Transverse colon (tissue), 4 donors: ENCODE measurements at regions not wholly inside any gene's neighbourhood (a gene's known extent, or its start where the extent isn't known, plus 50 kb on each side); places are given as distances from the start of the nearest gene placed in this dataset.

ENCODE experiments used
- DNase-seq: peaks from one replicate; pipeline ENCODE4 v3.0.0-alpha.2; 2019
- H3K27ac ChIP-seq, 4 donors: fragments of 200-600 bp; sonication (generic); 2 replicates each; pipeline ENCODE4 v1.5.1; 2016 to 2018; ENCODE audit warnings: inconsistent platforms in 4 of 4
- H3K27me3 ChIP-seq: fragments of 200-600 bp; sonication (generic); 2 replicates; pipeline ENCODE4 v1.5.1; 2017; ENCODE audit warnings: inconsistent platforms
- H3K36me3 ChIP-seq, 4 donors: fragments of 200-600 bp; sonication (generic); 2 replicates each; pipeline ENCODE4 v1.5.1; 2017 to 2019; ENCODE audit warnings: inconsistent platforms in 4 of 4
- H3K4me1 ChIP-seq, 4 donors: fragments of 200-600 bp; sonication (generic); 2 replicates each; pipeline ENCODE4 v1.5.1; 2017 to 2020; ENCODE audit warnings: inconsistent platforms in 4 of 4
- H3K4me3 ChIP-seq, 4 donors: fragments of 200-600 bp; sonication (generic); 1 replicate in 1 of 4; 2 replicates in 3 of 4; pipeline versions ENCODE4 v1.5.1 to v1.6.1; 2017 to 2019; ENCODE audit warnings: inconsistent platforms in 4 of 4
- H3K9me3 ChIP-seq, 2 donors: fragments of 200-600 bp; sonication (generic); 2 replicates each; pipeline ENCODE4 v1.5.1; 2017 to 2019; ENCODE audit warnings: inconsistent platforms in 2 of 2
- CTCF ChIP-seq, 5 experiments: fragments of 200-600 bp in 3 of 5; fragments of 450-650 bp in 2 of 5; sonication (generic) in 3 of 5; IDR thresholded peaks; 1 replicate in 2 of 5; 2 replicates in 3 of 5; pipeline ENCODE4 v1.5.1; 2016 to 2017; ENCODE audit warnings: antibody characterized with exemption in 5 of 5, inconsistent platforms in 3 of 5, mild to moderate bottlenecking in 2 of 5, moderate library complexity in 1 of 5
- EP300 ChIP-seq: sonication (generic); formaldehyde crosslinking; IDR thresholded peaks from one replicate; pipeline ENCODE4 v1.6.1; 2017; ENCODE audit warnings: antibody characterized with exemption, low read depth
- POLR2A ChIP-seq: fragments of 450-650 bp; IDR thresholded peaks from one replicate; pipeline ENCODE4 v1.6.1; 2016; ENCODE audit warnings: antibody characterized with exemption, mild to moderate bottlenecking, moderate library complexity
- POLR2AphosphoS5 ChIP-seq, 3 donors: sonication (generic); formaldehyde crosslinking; IDR thresholded peaks; one replicate each; pipeline ENCODE4 v1.6.1; 2016; ENCODE audit warnings: antibody characterized with exemption in 3 of 3
- WGBS, 2 donors: methylation state at CpG; one replicate each; pipeline ENCODE4 v1.1.5; 2018; ENCODE audit warnings: low coverage in 1 of 2; 5-methylcytosine and 5-hydroxymethylcytosine counted together
- in situ Hi-C, 4 donors: fragments of 200-750 bp; cut with MboI; loops; one replicate each; pipeline versions ENCODE4 v1.15.0 to v1.15.1; 2017; ENCODE audit warnings: low sequenced_read_pairs in 3 of 4, low pct_ligation_motif_present in 1 of 4, low pct_unique_long_range_greater_than_20kb in 1 of 4
- intact Hi-C: fragments of 100-400 bp; cut with DNase I; formaldehyde crosslinking; loops from one replicate; pipeline ENCODE4 v1.15.1; 2023; ENCODE audit warnings: low total_unique reads

DNA sequence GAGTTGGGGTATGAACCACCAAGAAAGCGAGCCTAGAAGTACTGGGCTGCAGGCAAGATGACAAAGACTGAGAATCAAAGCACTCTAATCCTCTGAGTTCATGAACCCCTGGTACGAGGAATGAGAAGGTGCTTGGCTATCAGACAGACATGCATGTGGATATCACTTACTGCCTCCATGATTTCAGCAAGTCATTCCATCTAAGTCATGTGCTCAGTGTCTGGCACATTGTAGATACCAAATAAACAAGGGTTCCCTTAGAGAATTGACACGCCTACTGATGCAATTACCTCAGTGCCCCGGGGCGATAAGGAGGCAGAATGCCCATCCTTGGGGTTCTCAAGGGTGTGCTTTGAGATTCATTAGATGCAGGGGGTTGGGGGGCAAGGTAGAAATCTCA is 125.6 kb upstream of the PKDCC start:
- no peak overlapping the region for H3K4me3 ChIP-seq
- DNase-seq: no peak
- H3K27me3 ChIP-seq: no peaks in the 10 kb centered on the region
- no peak overlapping the region for H3K27ac ChIP-seq
- intact Hi-C loops: no loop called here
- peaks cover 0 to 19% (median 4%) of the 10 kb centered on the region in 4 donors for H3K4me1 ChIP-seq
- H3K36me3 ChIP-seq: no peaks in the 10 kb centered on the region
- 38 to 67% methylated on average over 5 of the region's 5 CpGs for WGBS, 2 donors
- in situ Hi-C loops: no loop called here
- no peak for TF ChIP-seq CTCF (IDR thresholded peaks at IDR 0.05)
- no peak for TF ChIP-seq POLR2AphosphoS5 (IDR thresholded peaks at IDR 0.05)
- TF ChIP-seq EP300: no peak
- TF ChIP-seq POLR2A: no peak
- H3K9me3 ChIP-seq: no peaks in the 10 kb centered on the region

DNA sequence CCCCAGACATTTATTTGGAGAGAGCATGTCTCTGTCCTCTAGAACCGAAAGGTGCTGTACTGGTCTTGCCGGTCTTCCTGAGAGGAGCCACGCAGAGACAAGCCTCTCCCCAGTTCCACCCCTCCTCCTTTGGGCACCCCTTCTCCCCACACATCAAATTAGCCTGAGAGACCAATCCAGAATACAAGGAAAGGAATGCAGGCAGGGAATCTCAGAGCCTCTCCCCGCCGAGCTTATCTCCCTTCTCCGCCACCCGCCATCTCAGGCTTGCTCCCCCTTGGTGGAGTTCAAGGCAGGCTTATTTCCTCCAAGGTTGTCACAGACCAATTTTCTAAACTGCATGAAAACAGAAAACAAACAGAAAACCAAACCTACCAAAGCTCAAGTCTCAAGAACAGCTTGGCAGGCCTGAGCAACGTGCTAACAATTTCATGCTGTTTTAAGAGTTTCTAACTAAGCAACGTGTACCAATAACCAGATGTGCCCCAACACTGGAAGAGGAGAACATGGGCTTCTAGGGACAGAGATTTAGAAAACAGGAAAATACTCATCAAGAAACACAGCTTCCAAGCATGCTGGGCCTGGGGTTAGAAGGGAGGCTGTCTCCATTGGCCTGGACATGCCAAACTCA is 124.5 kb upstream of the PKDCC start:
- in situ Hi-C loops (no loop called here), intact Hi-C loops (no loop called here)
- Histone ChIP-seq H3K27me3 (no peaks in the 10 kb centered on the region), H3K4me3 (no peak overlapping the region), H3K27ac (peak overlapping the region in 3 of 4 donors; percentile 4 to 74 (median 32)), H3K4me1 (peaks cover 0 to 28% (median 7%) of the 10 kb centered on the region in 4 donors), H3K9me3 (no peaks in the 10 kb centered on the region), H3K36me3 (no peaks in the 10 kb centered on the region)
- TF ChIP-seq POLR2A (no peak), CTCF (IDR thresholded peaks at IDR 0.05) (no peak), POLR2AphosphoS5 (IDR thresholded peaks at IDR 0.05) (no peak), EP300 (no peak)
- 68 to 88% methylated on average over 6 to 9 of the region's 9 CpGs for WGBS, 2 donors
- no peak for DNase-seq

- peaks cover 0 to 28% (median 7%) of the 10 kb centered on the region in 4 donors for H3K4me1 ChIP-seq
- 40 to 73% methylated on average over 1 to 5 of the region's 5 CpGs for WGBS, 2 donors
- TF ChIP-seq POLR2AphosphoS5 (IDR thresholded peaks at IDR 0.05) (peak; percentile 15 to 72 (median 35)), POLR2A (no peak)
These were observed 123.8 kb upstream of the PKDCC start for GRCh38 chr2:41924024-41924423.

DNA sequence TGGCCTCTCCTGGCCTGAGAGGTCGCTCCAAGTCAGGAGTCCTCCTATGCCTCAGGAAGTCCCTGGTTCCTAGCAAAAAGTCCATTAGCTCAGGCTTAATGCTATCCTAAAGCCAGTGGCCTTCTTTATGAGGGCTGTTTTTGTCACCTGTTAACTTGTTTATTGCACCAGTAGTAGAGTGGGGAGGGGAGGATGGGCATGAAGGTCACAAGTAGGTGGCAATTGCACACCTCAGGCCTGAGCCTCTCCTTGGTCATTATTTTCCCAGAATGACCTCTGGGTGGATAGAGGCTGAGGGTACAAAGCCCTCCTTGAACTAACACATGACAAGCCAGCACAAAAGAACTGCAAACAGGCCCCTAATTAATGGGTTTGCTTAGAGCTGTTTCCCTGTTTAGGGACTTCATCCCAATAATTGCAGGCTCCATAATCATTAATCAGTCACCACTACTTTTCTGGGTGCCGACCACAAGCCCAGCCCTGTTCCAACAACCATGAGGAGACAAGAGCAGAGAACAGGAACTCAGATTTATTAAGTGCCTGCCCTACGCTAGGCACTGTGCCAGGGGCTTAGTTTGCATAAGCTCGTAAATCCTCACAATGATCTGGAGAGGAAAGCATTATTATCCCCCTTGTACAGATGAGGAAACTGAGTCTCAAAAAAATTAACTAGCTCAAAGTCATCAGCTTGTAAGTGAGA is 123.0 kb upstream of the PKDCC start:
- H3K4me3 ChIP-seq: no peak overlapping the region
- no peak for TF ChIP-seq POLR2AphosphoS5 (IDR thresholded peaks at IDR 0.05)
- TF ChIP-seq CTCF (IDR thresholded peaks at IDR 0.05): no peak
- no peak for TF ChIP-seq EP300
- TF ChIP-seq POLR2A: no peak
- H3K4me1 ChIP-seq: peaks cover 0 to 28% (median 7%) of the 10 kb centered on the region in 4 donors
- in situ Hi-C loops: no loop called here
- H3K36me3 ChIP-seq: no peaks in the 10 kb centered on the region
- intact Hi-C loops: loop anchor here (5.0 kb wide), 1 partner anchor 127 kb away; no protein-coding TSS in a partner anchor
- H3K27ac ChIP-seq: peak overlapping the region; percentile 33 to 74 (median 62)
- no peaks in the 10 kb centered on the region for H3K27me3 ChIP-seq
- WGBS, 2 donors: 71 to 81% methylated on average over 4 of the region's 4 CpGs
- H3K9me3 ChIP-seq: no peaks in the 10 kb centered on the region
- no peak for DNase-seq

More at GRCh38 chr2:41924024-41924423, 123.8 kb upstream of the PKDCC start:
- in situ Hi-C loops: no loop called here
- no peak for DNase-seq
- Histone ChIP-seq H3K9me3 (no peaks in the 10 kb centered on the region), H3K27ac (peak overlapping the region in 3 of 4 donors; percentile 4 to 74 (median 74)), H3K36me3 (no peaks in the 10 kb centered on the region), H3K4me3 (no peak overlapping the region), H3K27me3 (no peaks in the 10 kb centered on the region)
- intact Hi-C loops: no loop called here
